ENCODE measurements at regions not wholly inside any gene's neighbourhood (a gene's known extent, or its start where the extent isn't known, plus 50 kb on each side); places are given as distances from the start of the nearest gene placed in this dataset.

GRCh38 chr10:129231821-129232220, 235.2 kb upstream of the MGMT start:
- no peaks in the 10 kb centered on the region for H3K36me3 ChIP-seq (replicated peaks; ENCODE audit: insufficient read depth, low read depth)
- no peak overlapping the region for H3K27ac ChIP-seq
- no peak overlapping the region for H3K4me3 ChIP-seq
- H3K9me2 ChIP-seq (replicated peaks; ENCODE audit: insufficient read depth) = no peaks in the 10 kb centered on the region
- no peaks in the 10 kb centered on the region for H3K79me2 ChIP-seq
- H3K4me2 ChIP-seq = no peak overlapping the region
- no peaks in the 10 kb centered on the region for H3K9me3 ChIP-seq (ENCODE audit: low read depth)
- no peak for DNase-seq (ENCODE audit: low spot score)
- no peak for TF ChIP-seq EZH2 (IDR thresholded peaks at IDR 0.05; ENCODE audit: borderline replicate concordance)
- TF ChIP-seq, protein P1, sequence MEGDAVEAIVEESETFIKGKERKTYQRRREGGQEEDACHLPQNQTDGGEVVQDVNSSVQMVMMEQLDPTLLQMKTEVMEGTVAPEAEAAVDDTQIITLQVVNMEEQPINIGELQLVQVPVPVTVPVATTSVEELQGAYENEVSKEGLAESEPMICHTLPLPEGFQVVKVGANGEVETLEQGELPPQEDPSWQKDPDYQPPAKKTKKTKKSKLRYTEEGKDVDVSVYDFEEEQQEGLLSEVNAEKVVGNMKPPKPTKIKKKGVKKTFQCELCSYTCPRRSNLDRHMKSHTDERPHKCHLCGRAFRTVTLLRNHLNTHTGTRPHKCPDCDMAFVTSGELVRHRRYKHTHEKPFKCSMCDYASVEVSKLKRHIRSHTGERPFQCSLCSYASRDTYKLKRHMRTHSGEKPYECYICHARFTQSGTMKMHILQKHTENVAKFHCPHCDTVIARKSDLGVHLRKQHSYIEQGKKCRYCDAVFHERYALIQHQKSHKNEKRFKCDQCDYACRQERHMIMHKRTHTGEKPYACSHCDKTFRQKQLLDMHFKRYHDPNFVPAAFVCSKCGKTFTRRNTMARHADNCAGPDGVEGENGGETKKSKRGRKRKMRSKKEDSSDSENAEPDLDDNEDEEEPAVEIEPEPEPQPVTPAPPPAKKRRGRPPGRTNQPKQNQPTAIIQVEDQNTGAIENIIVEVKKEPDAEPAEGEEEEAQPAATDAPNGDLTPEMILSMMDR (IDR thresholded peaks at IDR 0.05; ENCODE audit: poor library complexity) = no peak
- TF ChIP-seq EZH2phosphoT487 (IDR thresholded peaks at IDR 0.05; ENCODE audit: low read depth, severe bottlenecking, unreplicated experiment) = no peak
- no peaks in the 10 kb centered on the region for H4K20me1 ChIP-seq (ENCODE audit: insufficient read depth, poor library complexity, severe bottlenecking)
- WGBS (ENCODE audit: low lambda C conversion rate, missing lambda C conversion rate) = 96% methylated on average over 9 of the region's 9 CpGs
- no peaks in the 10 kb centered on the region for H3K4me1 ChIP-seq (ENCODE audit: insufficient read depth)
- no peak overlapping the region for H2AFZ ChIP-seq
- no peaks in the 10 kb centered on the region for H3K27me3 ChIP-seq

DNA sequence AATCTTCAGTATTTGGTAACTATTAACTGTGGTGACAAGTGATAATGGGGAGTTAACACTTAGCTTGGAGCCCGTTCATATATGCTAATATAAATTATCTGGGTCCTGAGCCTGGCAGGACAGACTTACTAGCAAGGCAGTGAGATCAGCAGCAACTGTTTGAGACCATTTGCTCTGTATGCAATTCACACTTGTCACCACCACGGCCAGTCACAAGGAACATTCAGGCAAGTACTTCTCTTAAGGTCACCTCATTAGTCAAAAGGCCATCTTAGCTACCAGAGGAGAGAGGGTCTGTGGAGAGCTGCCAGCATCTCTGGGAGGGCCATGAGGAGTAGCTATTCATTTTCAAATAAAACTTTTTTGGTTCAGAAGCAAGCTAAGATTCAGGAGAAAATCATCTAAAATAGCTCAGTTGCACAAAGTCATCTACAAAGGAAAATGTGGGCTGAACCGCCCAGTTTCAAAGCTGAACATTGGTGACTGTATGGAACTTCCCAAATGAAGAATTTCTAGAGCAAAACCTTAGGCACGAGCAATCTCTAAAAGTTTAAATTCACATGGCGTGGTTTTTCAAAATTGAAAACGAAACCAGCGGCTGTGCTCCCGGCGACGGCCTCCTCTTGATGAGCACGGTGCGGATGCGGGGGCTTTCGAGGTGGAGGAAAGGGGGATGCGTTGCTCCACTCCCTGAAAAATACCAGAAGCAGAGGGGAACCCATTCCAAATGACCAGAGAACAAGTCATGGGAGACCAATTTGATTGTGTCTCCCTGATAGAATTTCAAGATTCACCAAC, 233.5 kb upstream of the MGMT start:
- TF ChIP-seq EZH2phosphoT487 (IDR thresholded peaks at IDR 0.05; ENCODE audit: low read depth, severe bottlenecking, unreplicated experiment) (no peak), EZH2 (IDR thresholded peaks at IDR 0.05; ENCODE audit: borderline replicate concordance) (no peak)
- TF ChIP-seq, protein P1 (IDR thresholded peaks at IDR 0.05; ENCODE audit: poor library complexity) = no peak
- no peak for DNase-seq (ENCODE audit: low spot score)
- Histone ChIP-seq H2AFZ (no peak overlapping the region), H4K20me1 (ENCODE audit: insufficient read depth, poor library complexity, severe bottlenecking) (no peaks in the 10 kb centered on the region), H3K4me3 (no peak overlapping the region), H3K36me3 (replicated peaks; ENCODE audit: insufficient read depth, low read depth) (no peaks in the 10 kb centered on the region), H3K4me2 (no peak overlapping the region), H3K9me2 (replicated peaks; ENCODE audit: insufficient read depth) (no peaks in the 10 kb centered on the region), H3K4me1 (ENCODE audit: insufficient read depth) (no peaks in the 10 kb centered on the region), H3K27ac (no peak overlapping the region), H3K27me3 (no peaks in the 10 kb centered on the region), H3K79me2 (no peaks in the 10 kb centered on the region), H3K9me3 (ENCODE audit: low read depth) (no peaks in the 10 kb centered on the region)
- 93% methylated on average over 15 of the region's 15 CpGs for WGBS (ENCODE audit: low lambda C conversion rate, missing lambda C conversion rate)

DNA sequence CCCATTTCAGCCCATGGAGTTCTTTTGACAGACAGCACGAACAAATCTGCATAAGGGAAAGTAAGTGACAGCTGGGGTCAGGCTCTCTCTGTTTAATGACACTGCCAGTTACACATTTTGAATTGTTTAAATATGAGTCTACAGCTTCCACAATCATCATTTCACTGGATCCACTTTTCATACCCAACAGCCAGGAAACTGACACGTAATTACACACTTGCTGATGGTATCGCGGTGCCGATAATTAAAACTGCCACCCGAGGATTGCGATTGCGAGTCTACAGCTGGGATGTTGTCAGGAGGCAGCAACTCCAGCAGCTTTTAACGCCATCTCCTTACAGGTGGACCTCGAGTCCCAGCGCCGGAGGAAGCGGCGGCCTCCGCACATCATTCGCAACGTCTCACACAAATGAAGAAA, 230.8 kb upstream of the MGMT start:
- 95% methylated on average over 17 of the region's 17 CpGs for WGBS (ENCODE audit: low lambda C conversion rate, missing lambda C conversion rate)
- no peaks in the 10 kb centered on the region for H3K27me3 ChIP-seq
- H3K4me3 ChIP-seq = no peak overlapping the region
- H3K9me2 ChIP-seq (replicated peaks; ENCODE audit: insufficient read depth) = no peaks in the 10 kb centered on the region
- TF ChIP-seq, protein P1 (IDR thresholded peaks at IDR 0.05; ENCODE audit: poor library complexity) = no peak
- TF ChIP-seq EZH2 (IDR thresholded peaks at IDR 0.05; ENCODE audit: borderline replicate concordance) (no peak), EZH2phosphoT487 (IDR thresholded peaks at IDR 0.05; ENCODE audit: low read depth, severe bottlenecking, unreplicated experiment) (no peak)
- no peak overlapping the region for H3K27ac ChIP-seq
- no peak overlapping the region for H2AFZ ChIP-seq
- H3K4me2 ChIP-seq = no peak overlapping the region
- H3K79me2 ChIP-seq = no peaks in the 10 kb centered on the region
- no peaks in the 10 kb centered on the region for H3K36me3 ChIP-seq (replicated peaks; ENCODE audit: insufficient read depth, low read depth)
- DNase-seq (ENCODE audit: low spot score) = no peak
- H3K4me1 ChIP-seq (ENCODE audit: insufficient read depth) = no peaks in the 10 kb centered on the region
- H4K20me1 ChIP-seq (ENCODE audit: insufficient read depth, poor library complexity, severe bottlenecking) = no peaks in the 10 kb centered on the region
- H3K9me3 ChIP-seq (ENCODE audit: low read depth) = no peaks in the 10 kb centered on the region
